ENCODE measurements at regions not wholly inside any gene's neighbourhood (a gene's known extent, or its start where the extent isn't known, plus 50 kb on each side); places are given as distances from the start of the nearest gene placed in this dataset.

GRCh38 chr15:98421419-98422129 lies 226.8 kb upstream of the IGF1R start (continued):
- TF ChIP-seq, protein P1, sequence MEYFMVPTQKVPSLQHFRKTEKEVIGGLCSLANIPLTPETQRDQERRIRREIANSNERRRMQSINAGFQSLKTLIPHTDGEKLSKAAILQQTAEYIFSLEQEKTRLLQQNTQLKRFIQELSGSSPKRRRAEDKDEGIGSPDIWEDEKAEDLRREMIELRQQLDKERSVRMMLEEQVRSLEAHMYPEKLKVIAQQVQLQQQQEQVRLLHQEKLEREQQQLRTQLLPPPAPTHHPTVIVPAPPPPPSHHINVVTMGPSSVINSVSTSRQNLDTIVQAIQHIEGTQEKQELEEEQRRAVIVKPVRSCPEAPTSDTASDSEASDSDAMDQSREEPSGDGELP (CRISPR knock-in tag; IDR thresholded peaks at IDR 0.05; ENCODE audit: borderline replicate concordance): no peak
- TF ChIP-seq, protein P2, sequence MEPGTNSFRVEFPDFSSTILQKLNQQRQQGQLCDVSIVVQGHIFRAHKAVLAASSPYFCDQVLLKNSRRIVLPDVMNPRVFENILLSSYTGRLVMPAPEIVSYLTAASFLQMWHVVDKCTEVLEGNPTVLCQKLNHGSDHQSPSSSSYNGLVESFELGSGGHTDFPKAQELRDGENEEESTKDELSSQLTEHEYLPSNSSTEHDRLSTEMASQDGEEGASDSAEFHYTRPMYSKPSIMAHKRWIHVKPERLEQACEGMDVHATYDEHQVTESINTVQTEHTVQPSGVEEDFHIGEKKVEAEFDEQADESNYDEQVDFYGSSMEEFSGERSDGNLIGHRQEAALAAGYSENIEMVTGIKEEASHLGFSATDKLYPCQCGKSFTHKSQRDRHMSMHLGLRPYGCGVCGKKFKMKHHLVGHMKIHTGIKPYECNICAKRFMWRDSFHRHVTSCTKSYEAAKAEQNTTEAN (CRISPR knock-in tag; IDR thresholded peaks at IDR 0.05): no peak
- TF ChIP-seq ZNF146 (CRISPR knock-in tag; IDR thresholded peaks at IDR 0.05; ENCODE audit: unreplicated experiment) (no peak), STAG1 (CRISPR knock-in tag; IDR thresholded peaks at IDR 0.05; ENCODE audit: borderline replicate concordance) (peak; percentile 59; the same call in 1 of the 2 replicates), ZC3H8 (IDR thresholded peaks at IDR 0.05) (no peak), RBM25 (IDR thresholded peaks at IDR 0.05; ENCODE audit: low read depth, low read length, severe bottlenecking) (no peak), RERE (CRISPR knock-in tag; IDR thresholded peaks at IDR 0.05; ENCODE audit: borderline replicate concordance) (no peak), PPARD (CRISPR knock-in tag; IDR thresholded peaks at IDR 0.05) (no peak)
